ENCODE measurements at regions not wholly inside any gene's neighbourhood (a gene's known extent, or its start where the extent isn't known, plus 50 kb on each side); places are given as distances from the start of the nearest gene placed in this dataset.

GRCh38 chr2:40629768-40630434, 178.0 kb upstream of the SLC8A1 start:
- no peak for TF ChIP-seq POLR2AphosphoS5 (IDR thresholded peaks at IDR 0.05)
- no peak for TF ChIP-seq CTCF (IDR thresholded peaks at IDR 0.05)

All from stomach (tissue), 4 donors.